Neural cell (in vitro differentiated cells): ENCODE measurements at regions not wholly inside any gene's neighbourhood (a gene's known extent, or its start where the extent isn't known, plus 50 kb on each side); places are given as distances from the start of the nearest gene placed in this dataset.

Source experiments
- H2AFZ ChIP-seq: fragments of 200-600, 300-800 bp; sonication (generic), shearing (Covaris generic); 2 replicates; pipeline ENCODE4 v1.6.0; 2014; ENCODE audit warnings: low read depth, mild to moderate bottlenecking, antibody characterized with exemption, low read length, moderate library complexity
- H3F3A ChIP-seq: fragments of 200-600 bp; shearing (Covaris generic); 2 replicates; pipeline ENCODE4 v1.6.1; 2016; ENCODE audit warnings: mild to moderate bottlenecking, moderate library complexity, mixed read lengths, antibody characterized with exemption, low read length; ENCODE audit not compliant: insufficient read depth, poor library complexity, severe bottlenecking
- H3K27ac ChIP-seq: fragments of 200-600, 300-800 bp; sonication (generic), shearing (Covaris generic); 2 replicates; pipeline ENCODE4 v1.5.1; 2014; ENCODE audit warnings: mild to moderate bottlenecking, low read length, moderate library complexity
- H3K27me3 ChIP-seq: fragments of 300-800, 200-600 bp; sonication (generic), shearing (Covaris generic); 2 replicates; pipeline ENCODE4 v1.6.0; 2014; ENCODE audit warnings: mild to moderate bottlenecking, low read depth, low read length, moderate library complexity; ENCODE audit not compliant: insufficient read depth
- H3K36me3 ChIP-seq: fragments of 300-800, 200-600 bp; sonication (generic), shearing (Covaris generic); 2 replicates; pipeline ENCODE4 v1.5.1; 2014; ENCODE audit warnings: mild to moderate bottlenecking, antibody characterized with exemption, low read length, moderate library complexity; ENCODE audit not compliant: insufficient read depth
- H3K4me2 ChIP-seq: fragments of 300-800, 200-600 bp; sonication (generic), shearing (Covaris generic); 2 replicates; pipeline ENCODE4 v1.6.0; 2014; ENCODE audit warnings: mild to moderate bottlenecking, low read length
- H3K4me3 ChIP-seq: fragments of 300-800, 200-600 bp; sonication (generic), shearing (Covaris generic); 2 replicates; pipeline ENCODE4 v1.5.1; 2014; ENCODE audit warnings: mild to moderate bottlenecking, low read length, moderate library complexity
- H3K79me2 ChIP-seq: fragments of 200-600 bp; shearing (Covaris generic); replicated peaks from 2 replicates; pipeline ENCODE4 v1.6.0; 2014; ENCODE audit warnings: mild to moderate bottlenecking, low read length, moderate library complexity; ENCODE audit not compliant: insufficient read depth
- H3K9ac ChIP-seq: fragments of 300-800, 200-600 bp; sonication (generic), shearing (Covaris generic); 2 replicates; pipeline ENCODE4 v1.6.1; 2016; ENCODE audit warnings: mild to moderate bottlenecking, low read length, mixed read lengths
- H3K9me2 ChIP-seq: fragments of 200-600 bp; shearing (Covaris generic); 2 replicates; pipeline ENCODE4 v1.6.1; 2016; ENCODE audit warnings: mild to moderate bottlenecking, low read length, mixed read lengths; ENCODE audit not compliant: insufficient read depth
- H3K9me3 ChIP-seq: fragments of 200-600, 300-800 bp; sonication (generic), shearing (Covaris generic); 2 replicates; pipeline ENCODE4 v1.6.1; 2016; ENCODE audit warnings: mild to moderate bottlenecking, mixed run types, low read length, moderate library complexity, mixed read lengths
- H4K20me1 ChIP-seq: fragments of 200-600 bp; shearing (Covaris generic); 2 replicates; pipeline ENCODE4 v1.6.1; 2016; ENCODE audit warnings: mild to moderate bottlenecking, mixed run types; ENCODE audit not compliant: insufficient read depth
- CTCF ChIP-seq: fragments of 450-650 bp; IDR thresholded peaks from 2 replicates; pipeline ENCODE4 v1.5.1; 2014; ENCODE audit warnings: antibody characterized with exemption, mild to moderate bottlenecking, moderate library complexity; ENCODE audit not compliant: poor library complexity, severe bottlenecking
- EP300 ChIP-seq: fragments of 450-650 bp; conservative IDR thresholded peaks from 2 replicates; pipeline ENCODE4 v1.6.1; 2014; ENCODE audit warnings: antibody characterized with exemption, mild to moderate bottlenecking, moderate library complexity; ENCODE audit not compliant: poor library complexity, severe bottlenecking
- EZH2 ChIP-seq: fragments of 200-600, 300-800 bp; shearing (Covaris generic), sonication (generic); IDR thresholded peaks from 2 replicates; pipeline ENCODE4 v1.6.1; 2014; ENCODE audit warnings: antibody characterized with exemption, low read length, borderline replicate concordance, mild to moderate bottlenecking; ENCODE audit not compliant: insufficient read depth, poor library complexity, severe bottlenecking
- MXI1 ChIP-seq: fragments of 450-650 bp; conservative IDR thresholded peaks from 2 replicates; pipeline ENCODE4 v1.6.1; 2014; ENCODE audit warnings: antibody characterized with exemption, mild to moderate bottlenecking; ENCODE audit not compliant: poor library complexity, severe bottlenecking
- POLR2AphosphoS5 ChIP-seq: IDR thresholded peaks from 2 replicates; pipeline ENCODE4 v1.6.1; 2012
- RAD21 ChIP-seq: fragments of 450-650 bp; conservative IDR thresholded peaks from 2 replicates; pipeline ENCODE4 v1.6.1; 2014; ENCODE audit warnings: antibody characterized with exemption, mild to moderate bottlenecking, moderate library complexity
- SMC3 ChIP-seq: fragments of 450-650 bp; conservative IDR thresholded peaks from 2 replicates; pipeline ENCODE4 v1.6.1; 2014; ENCODE audit warnings: antibody characterized with exemption, mild to moderate bottlenecking, moderate library complexity; ENCODE audit not compliant: poor library complexity
- TAF1 ChIP-seq: IDR thresholded peaks from 2 replicates; pipeline ENCODE4 v1.6.1; 2012; ENCODE audit warnings: low read depth
- TF ChIP-seq, protein P1 (sequence below): IDR thresholded peaks from 2 replicates; pipeline ENCODE4 v1.6.1; 2012; ENCODE audit warnings: borderline replicate concordance

GRCh38 chrX:122552286-122552800, 631.7 kb upstream of the GRIA3 start:
- no peaks in the 10 kb centered on the region for H3K79me2 ChIP-seq
- H3K9me3 ChIP-seq, result no peaks in the 10 kb centered on the region
- H3F3A ChIP-seq, result no peaks in the 10 kb centered on the region
- no peaks in the 10 kb centered on the region for H3K27me3 ChIP-seq
- TF ChIP-seq POLR2AphosphoS5 (no peak), TAF1 (no peak), CTCF (no peak), RAD21 (no peak), SMC3 (no peak), EZH2 (no peak), EP300 (no peak), MXI1 (no peak)
- TF ChIP-seq, protein P1, sequence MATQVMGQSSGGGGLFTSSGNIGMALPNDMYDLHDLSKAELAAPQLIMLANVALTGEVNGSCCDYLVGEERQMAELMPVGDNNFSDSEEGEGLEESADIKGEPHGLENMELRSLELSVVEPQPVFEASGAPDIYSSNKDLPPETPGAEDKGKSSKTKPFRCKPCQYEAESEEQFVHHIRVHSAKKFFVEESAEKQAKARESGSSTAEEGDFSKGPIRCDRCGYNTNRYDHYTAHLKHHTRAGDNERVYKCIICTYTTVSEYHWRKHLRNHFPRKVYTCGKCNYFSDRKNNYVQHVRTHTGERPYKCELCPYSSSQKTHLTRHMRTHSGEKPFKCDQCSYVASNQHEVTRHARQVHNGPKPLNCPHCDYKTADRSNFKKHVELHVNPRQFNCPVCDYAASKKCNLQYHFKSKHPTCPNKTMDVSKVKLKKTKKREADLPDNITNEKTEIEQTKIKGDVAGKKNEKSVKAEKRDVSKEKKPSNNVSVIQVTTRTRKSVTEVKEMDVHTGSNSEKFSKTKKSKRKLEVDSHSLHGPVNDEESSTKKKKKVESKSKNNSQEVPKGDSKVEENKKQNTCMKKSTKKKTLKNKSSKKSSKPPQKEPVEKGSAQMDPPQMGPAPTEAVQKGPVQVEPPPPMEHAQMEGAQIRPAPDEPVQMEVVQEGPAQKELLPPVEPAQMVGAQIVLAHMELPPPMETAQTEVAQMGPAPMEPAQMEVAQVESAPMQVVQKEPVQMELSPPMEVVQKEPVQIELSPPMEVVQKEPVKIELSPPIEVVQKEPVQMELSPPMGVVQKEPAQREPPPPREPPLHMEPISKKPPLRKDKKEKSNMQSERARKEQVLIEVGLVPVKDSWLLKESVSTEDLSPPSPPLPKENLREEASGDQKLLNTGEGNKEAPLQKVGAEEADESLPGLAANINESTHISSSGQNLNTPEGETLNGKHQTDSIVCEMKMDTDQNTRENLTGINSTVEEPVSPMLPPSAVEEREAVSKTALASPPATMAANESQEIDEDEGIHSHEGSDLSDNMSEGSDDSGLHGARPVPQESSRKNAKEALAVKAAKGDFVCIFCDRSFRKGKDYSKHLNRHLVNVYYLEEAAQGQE, result no peak
- no peak overlapping the region for H3K9ac ChIP-seq
- H3K36me3 ChIP-seq, result no peaks in the 10 kb centered on the region
- H2AFZ ChIP-seq, result no peak overlapping the region
- no peak overlapping the region for H3K27ac ChIP-seq
- H3K4me3 ChIP-seq, result no peak overlapping the region
- no peaks in the 10 kb centered on the region for H3K9me2 ChIP-seq
- no peaks in the 10 kb centered on the region for H4K20me1 ChIP-seq
- H3K4me2 ChIP-seq, result no peak overlapping the region

GRCh38 chrX:122555925-122556324, 628.2 kb upstream of the GRIA3 start:
- H3K9me2 ChIP-seq, result no peaks in the 10 kb centered on the region
- H4K20me1 ChIP-seq, result no peaks in the 10 kb centered on the region
- H3F3A ChIP-seq, result no peaks in the 10 kb centered on the region
- no peak overlapping the region for H3K9ac ChIP-seq
- H3K27me3 ChIP-seq, result no peaks in the 10 kb centered on the region
- H2AFZ ChIP-seq, result no peak overlapping the region
- no peaks in the 10 kb centered on the region for H3K79me2 ChIP-seq
- H3K4me3 ChIP-seq, result no peak overlapping the region
- TF ChIP-seq SMC3 (no peak), EZH2 (no peak), TAF1 (no peak), POLR2AphosphoS5 (no peak), CTCF (no peak), MXI1 (no peak), EP300 (no peak), RAD21 (no peak)
- TF ChIP-seq, protein P1, result no peak
- no peak overlapping the region for H3K27ac ChIP-seq
- H3K9me3 ChIP-seq, result no peaks in the 10 kb centered on the region
- H3K36me3 ChIP-seq, result no peaks in the 10 kb centered on the region
- H3K4me2 ChIP-seq, result no peak overlapping the region
